ENCODE measurements at regions not wholly inside any gene's neighbourhood (a gene's known extent, or its start where the extent isn't known, plus 50 kb on each side); places are given as distances from the start of the nearest gene placed in this dataset.

- TF ChIP-seq, protein P1, sequence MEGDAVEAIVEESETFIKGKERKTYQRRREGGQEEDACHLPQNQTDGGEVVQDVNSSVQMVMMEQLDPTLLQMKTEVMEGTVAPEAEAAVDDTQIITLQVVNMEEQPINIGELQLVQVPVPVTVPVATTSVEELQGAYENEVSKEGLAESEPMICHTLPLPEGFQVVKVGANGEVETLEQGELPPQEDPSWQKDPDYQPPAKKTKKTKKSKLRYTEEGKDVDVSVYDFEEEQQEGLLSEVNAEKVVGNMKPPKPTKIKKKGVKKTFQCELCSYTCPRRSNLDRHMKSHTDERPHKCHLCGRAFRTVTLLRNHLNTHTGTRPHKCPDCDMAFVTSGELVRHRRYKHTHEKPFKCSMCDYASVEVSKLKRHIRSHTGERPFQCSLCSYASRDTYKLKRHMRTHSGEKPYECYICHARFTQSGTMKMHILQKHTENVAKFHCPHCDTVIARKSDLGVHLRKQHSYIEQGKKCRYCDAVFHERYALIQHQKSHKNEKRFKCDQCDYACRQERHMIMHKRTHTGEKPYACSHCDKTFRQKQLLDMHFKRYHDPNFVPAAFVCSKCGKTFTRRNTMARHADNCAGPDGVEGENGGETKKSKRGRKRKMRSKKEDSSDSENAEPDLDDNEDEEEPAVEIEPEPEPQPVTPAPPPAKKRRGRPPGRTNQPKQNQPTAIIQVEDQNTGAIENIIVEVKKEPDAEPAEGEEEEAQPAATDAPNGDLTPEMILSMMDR (conservative IDR thresholded peaks at IDR 0.05; ENCODE audit: low read depth in 2 of 2): no peak
- TF ChIP-seq CREB1 (CRISPR knock-in tag; IDR thresholded peaks at IDR 0.05; ENCODE audit: low read depth) (no peak), POLR2AphosphoS5 (IDR thresholded peaks at IDR 0.05; ENCODE audit: low read depth) (no peak), EZH2 (IDR thresholded peaks at IDR 0.05; ENCODE audit: low read depth, unreplicated experiment) (no peak), ZNF331 (CRISPR knock-in tag; IDR thresholded peaks at IDR 0.05; ENCODE audit: low read depth) (no peak), EZH2phosphoT487 (IDR thresholded peaks at IDR 0.05; ENCODE audit: unreplicated experiment) (no peak), ZNF114 (CRISPR knock-in tag; IDR thresholded peaks at IDR 0.05) (no peak), JUNB (IDR thresholded peaks at IDR 0.05; ENCODE audit: unreplicated experiment) (no peak), NANOG (IDR thresholded peaks at IDR 0.05; ENCODE audit: borderline replicate concordance) (no peak), STAT1 (IDR thresholded peaks at IDR 0.05; ENCODE audit: unreplicated experiment) (no peak)
- TF ChIP-seq, protein P2, sequence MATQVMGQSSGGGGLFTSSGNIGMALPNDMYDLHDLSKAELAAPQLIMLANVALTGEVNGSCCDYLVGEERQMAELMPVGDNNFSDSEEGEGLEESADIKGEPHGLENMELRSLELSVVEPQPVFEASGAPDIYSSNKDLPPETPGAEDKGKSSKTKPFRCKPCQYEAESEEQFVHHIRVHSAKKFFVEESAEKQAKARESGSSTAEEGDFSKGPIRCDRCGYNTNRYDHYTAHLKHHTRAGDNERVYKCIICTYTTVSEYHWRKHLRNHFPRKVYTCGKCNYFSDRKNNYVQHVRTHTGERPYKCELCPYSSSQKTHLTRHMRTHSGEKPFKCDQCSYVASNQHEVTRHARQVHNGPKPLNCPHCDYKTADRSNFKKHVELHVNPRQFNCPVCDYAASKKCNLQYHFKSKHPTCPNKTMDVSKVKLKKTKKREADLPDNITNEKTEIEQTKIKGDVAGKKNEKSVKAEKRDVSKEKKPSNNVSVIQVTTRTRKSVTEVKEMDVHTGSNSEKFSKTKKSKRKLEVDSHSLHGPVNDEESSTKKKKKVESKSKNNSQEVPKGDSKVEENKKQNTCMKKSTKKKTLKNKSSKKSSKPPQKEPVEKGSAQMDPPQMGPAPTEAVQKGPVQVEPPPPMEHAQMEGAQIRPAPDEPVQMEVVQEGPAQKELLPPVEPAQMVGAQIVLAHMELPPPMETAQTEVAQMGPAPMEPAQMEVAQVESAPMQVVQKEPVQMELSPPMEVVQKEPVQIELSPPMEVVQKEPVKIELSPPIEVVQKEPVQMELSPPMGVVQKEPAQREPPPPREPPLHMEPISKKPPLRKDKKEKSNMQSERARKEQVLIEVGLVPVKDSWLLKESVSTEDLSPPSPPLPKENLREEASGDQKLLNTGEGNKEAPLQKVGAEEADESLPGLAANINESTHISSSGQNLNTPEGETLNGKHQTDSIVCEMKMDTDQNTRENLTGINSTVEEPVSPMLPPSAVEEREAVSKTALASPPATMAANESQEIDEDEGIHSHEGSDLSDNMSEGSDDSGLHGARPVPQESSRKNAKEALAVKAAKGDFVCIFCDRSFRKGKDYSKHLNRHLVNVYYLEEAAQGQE (IDR thresholded peaks at IDR 0.05; ENCODE audit: unreplicated experiment): no peak
- TF ChIP-seq, protein P3, sequence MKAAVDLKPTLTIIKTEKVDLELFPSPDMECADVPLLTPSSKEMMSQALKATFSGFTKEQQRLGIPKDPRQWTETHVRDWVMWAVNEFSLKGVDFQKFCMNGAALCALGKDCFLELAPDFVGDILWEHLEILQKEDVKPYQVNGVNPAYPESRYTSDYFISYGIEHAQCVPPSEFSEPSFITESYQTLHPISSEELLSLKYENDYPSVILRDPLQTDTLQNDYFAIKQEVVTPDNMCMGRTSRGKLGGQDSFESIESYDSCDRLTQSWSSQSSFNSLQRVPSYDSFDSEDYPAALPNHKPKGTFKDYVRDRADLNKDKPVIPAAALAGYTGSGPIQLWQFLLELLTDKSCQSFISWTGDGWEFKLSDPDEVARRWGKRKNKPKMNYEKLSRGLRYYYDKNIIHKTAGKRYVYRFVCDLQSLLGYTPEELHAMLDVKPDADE (IDR thresholded peaks at IDR 0.05): no peak
Observed at GRCh38 chr3:13708871-13709595, 160.1 kb downstream of the FBLN2 start.

All from GM23338 (cell line).